ENCODE measurements at regions not wholly inside any gene's neighbourhood (a gene's known extent, or its start where the extent isn't known, plus 50 kb on each side); places are given as distances from the start of the nearest gene placed in this dataset.

DNA sequence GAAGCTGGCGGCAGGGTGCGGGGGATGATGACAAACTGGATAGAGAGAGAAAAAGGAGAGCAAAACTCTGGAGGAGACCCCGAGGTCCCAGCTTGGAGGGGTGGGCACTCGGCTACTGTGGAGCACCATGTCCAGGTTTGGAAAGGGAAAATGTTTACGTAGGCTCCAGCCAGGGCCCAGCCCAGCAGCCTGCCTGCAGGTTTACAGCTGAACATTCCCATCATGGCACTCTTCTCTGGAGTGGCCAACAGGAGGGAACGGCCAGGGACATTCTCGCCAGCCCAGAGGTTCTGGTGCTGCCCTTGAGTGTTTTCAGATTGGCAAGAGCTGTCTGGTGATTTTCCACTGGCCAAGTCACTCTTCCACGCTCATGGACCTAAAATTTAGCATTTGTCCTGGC is 262.9 kb upstream of the TCF4 start:
- H3K4me1 Mint-ChIP-seq: no peaks in the 10 kb centered on the region
- no peak overlapping the region for H3K4me3 Mint-ChIP-seq
- H3K9me3 Mint-ChIP-seq: peaks cover 0 to 3% (median 0%) of the 10 kb centered on the region in 3 donors
- H3K27me3 Mint-ChIP-seq: peaks cover 1% of the 10 kb centered on the region
- no peak overlapping the region for H3K27ac Mint-ChIP-seq
- H3K36me3 Mint-ChIP-seq: peaks cover 2% of the 10 kb centered on the region

DNA sequence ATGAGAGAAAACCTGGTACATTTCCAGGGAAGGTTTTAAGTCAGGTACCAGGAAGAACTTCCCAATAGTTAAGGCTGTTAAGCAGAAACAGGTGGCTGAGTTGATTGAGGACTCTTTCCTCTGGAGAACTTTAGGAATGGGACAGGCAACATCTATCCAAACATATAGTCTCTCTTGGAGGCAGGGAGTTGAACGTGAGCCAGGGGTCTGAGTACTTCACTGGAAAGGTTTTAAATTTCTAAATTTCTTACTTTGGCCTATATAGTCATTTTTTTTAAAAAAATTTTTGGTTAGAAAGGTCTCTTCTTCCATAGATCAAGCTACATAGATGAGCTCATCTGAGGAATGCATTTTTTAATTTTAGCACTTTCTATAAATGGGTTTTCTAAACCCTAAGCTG is 261.4 kb upstream of the TCF4 start:
- Mint-ChIP-seq H3K27me3 (peaks cover 1% of the 10 kb centered on the region), H3K4me3 (no peak overlapping the region), H3K27ac (no peak overlapping the region), H3K36me3 (peaks cover under 1% of the 10 kb centered on the region), H3K9me3 (no peaks in the 10 kb centered on the region), H3K4me1 (no peaks in the 10 kb centered on the region)

GRCh38 chr18:55847960-55848359 is 260.0 kb upstream of the TCF4 start:
- no peaks in the 10 kb centered on the region for H3K9me3 Mint-ChIP-seq
- H3K36me3 Mint-ChIP-seq: no peaks in the 10 kb centered on the region
- no peak overlapping the region for H3K27ac Mint-ChIP-seq
- no peak overlapping the region for H3K4me3 Mint-ChIP-seq
- peaks cover 1% of the 10 kb centered on the region for H3K27me3 Mint-ChIP-seq
- H3K4me1 Mint-ChIP-seq: no peaks in the 10 kb centered on the region

GRCh38 chr18:55845221-55845620 is 257.2 kb upstream of the TCF4 start:
- H3K27ac Mint-ChIP-seq: no peak overlapping the region
- H3K4me1 Mint-ChIP-seq: no peaks in the 10 kb centered on the region
- no peaks in the 10 kb centered on the region for H3K27me3 Mint-ChIP-seq
- H3K4me3 Mint-ChIP-seq: no peak overlapping the region
- H3K36me3 Mint-ChIP-seq: no peaks in the 10 kb centered on the region
- peaks cover under 1 to 4% (median 3%) of the 10 kb centered on the region in 3 donors for H3K9me3 Mint-ChIP-seq

DNA sequence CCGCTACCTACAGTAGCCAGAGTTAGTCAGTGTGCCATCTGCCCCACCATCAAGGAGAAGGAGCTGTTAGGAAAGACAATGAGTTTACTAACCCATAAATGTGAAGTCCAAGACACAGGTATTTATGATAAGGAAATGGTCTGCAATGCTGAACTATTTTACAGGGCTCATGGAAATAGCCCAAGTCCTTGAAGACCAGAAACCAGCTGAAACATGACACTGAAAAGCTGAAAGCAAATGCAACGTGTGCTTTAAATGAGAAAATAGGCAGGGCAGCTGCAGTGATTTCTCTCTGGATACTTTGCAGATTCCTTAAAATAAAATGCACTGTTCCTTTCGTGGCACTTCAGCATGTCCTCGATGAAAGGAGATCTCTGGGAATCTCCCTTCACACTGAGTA is 256.4 kb upstream of the TCF4 start:
- H3K9me3 Mint-ChIP-seq: peaks cover 4 to 7% (median 7%) of the 10 kb centered on the region in 3 donors
- no peaks in the 10 kb centered on the region for H3K4me1 Mint-ChIP-seq
- H3K27ac Mint-ChIP-seq: no peak overlapping the region
- no peaks in the 10 kb centered on the region for H3K36me3 Mint-ChIP-seq
- H3K4me3 Mint-ChIP-seq: no peak overlapping the region
- H3K27me3 Mint-ChIP-seq: no peaks in the 10 kb centered on the region

- H3K4me3 Mint-ChIP-seq: no peak overlapping the region
- H3K36me3 Mint-ChIP-seq: no peaks in the 10 kb centered on the region
- no peak overlapping the region for H3K27ac Mint-ChIP-seq
- H3K9me3 Mint-ChIP-seq: peaks cover 4 to 7% (median 7%) of the 10 kb centered on the region in 3 donors
- no peaks in the 10 kb centered on the region for H3K27me3 Mint-ChIP-seq
- H3K4me1 Mint-ChIP-seq: peaks cover 0 to 5% (median 0%) of the 10 kb centered on the region in 3 donors
These were observed 253.3 kb upstream of the TCF4 start for GRCh38 chr18:55841314-55841713.

DNA sequence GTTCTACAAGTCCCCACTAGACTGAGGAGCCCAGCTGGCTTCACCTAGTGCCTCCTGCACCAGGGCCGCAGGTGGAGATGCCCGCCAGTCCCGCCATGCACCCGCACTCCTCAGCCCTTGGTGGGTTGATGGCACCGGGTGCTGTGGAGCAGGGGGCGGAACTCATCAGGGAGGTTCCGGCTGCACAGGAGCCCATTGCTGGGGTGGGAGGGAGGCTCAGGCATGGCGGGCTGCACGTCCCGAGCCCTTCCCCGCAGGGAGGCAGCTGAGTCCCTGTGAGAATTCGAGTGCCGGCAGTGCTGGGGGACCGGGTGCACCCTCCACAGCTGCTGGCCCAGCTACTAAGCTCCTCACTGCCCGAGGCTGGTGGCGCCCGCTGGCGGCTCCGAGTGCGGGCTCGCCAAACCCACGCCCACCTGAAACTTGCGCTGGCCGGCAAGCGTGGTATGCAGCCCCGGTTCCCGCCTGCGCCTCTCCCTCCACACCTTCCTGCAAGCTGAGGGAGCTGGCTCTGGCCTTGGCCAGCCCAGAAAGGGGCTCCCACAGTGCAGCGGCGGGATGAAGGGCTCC is 252.7 kb upstream of the TCF4 start:
- peaks cover 4 to 7% (median 7%) of the 10 kb centered on the region in 3 donors for H3K9me3 Mint-ChIP-seq
- H3K27me3 Mint-ChIP-seq: no peaks in the 10 kb centered on the region
- no peak overlapping the region for H3K4me3 Mint-ChIP-seq

DNA sequence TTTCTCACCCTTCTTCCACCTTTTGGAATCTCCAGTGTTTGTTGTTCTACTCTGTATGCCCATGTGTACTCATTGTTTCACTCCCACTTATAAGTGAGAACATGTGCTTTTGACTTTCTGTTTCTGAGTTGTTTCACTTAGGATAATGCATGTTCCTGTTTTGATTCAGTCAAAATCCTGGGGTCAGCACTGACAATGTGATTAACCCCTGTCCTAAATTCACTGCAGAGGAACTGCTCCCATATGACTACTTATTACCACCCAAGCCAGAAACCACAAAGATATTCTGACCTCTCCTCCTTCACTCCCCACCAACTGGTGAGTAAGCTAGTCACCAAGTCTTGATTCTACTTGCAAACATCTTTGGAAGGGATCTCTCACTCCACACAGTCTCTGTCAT is 251.4 kb upstream of the TCF4 start:
- Mint-ChIP-seq H3K4me1 (peaks cover 0 to 5% (median 0%) of the 10 kb centered on the region in 3 donors), H3K4me3 (no peak overlapping the region), H3K27ac (no peak overlapping the region), H3K27me3 (no peaks in the 10 kb centered on the region), H3K36me3 (no peaks in the 10 kb centered on the region), H3K9me3 (peaks cover 4 to 10% (median 7%) of the 10 kb centered on the region in 3 donors)

More for the DNA sequence above, 252.7 kb upstream of the TCF4 start:
- Mint-ChIP-seq H3K27ac (no peak overlapping the region), H3K4me1 (peaks cover 0 to 5% (median 0%) of the 10 kb centered on the region in 3 donors), H3K36me3 (no peaks in the 10 kb centered on the region)

- Mint-ChIP-seq H3K4me3 (no peak overlapping the region), H3K4me1 (peaks cover 0 to 5% (median 0%) of the 10 kb centered on the region in 3 donors), H3K9me3 (peaks cover 4 to 10% (median 7%) of the 10 kb centered on the region in 3 donors), H3K36me3 (no peaks in the 10 kb centered on the region), H3K27me3 (no peaks in the 10 kb centered on the region), H3K27ac (no peak overlapping the region)
These were observed 250.8 kb upstream of the TCF4 start for GRCh38 chr18:55838841-55839240.

DNA sequence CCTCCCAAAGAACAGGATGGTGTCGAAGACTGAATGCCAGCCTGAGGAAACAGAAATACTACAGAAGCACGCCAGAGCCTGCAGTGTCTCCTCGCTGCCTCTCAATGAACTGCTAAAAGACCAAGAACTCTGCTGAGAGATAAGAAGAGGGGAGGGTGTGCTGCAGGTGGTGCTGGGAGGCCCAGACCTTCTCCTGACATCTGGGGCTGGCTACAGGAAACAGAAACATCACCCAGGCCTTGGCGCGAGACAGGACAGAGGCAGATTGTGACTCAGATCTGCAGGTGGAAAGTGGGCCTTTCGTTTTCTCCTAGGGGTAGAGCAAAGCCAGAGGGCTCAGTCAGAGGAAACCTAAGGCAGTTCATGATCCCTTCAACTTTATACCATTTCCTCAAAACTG is 250.3 kb upstream of the TCF4 start:
- H3K9me3 Mint-ChIP-seq: peaks cover 4 to 10% (median 7%) of the 10 kb centered on the region in 3 donors
- H3K36me3 Mint-ChIP-seq: no peaks in the 10 kb centered on the region
- peaks cover 0 to 5% (median 0%) of the 10 kb centered on the region in 3 donors for H3K4me1 Mint-ChIP-seq
- H3K4me3 Mint-ChIP-seq: no peak overlapping the region
- no peak overlapping the region for H3K27ac Mint-ChIP-seq
- no peaks in the 10 kb centered on the region for H3K27me3 Mint-ChIP-seq

GRCh38 chr18:55833543-55833942 is 245.6 kb upstream of the TCF4 start:
- H3K4me1 Mint-ChIP-seq: peaks cover 5 to 8% (median 8%) of the 10 kb centered on the region in 3 donors
- H3K27ac Mint-ChIP-seq: no peak overlapping the region
- no peak overlapping the region for H3K4me3 Mint-ChIP-seq
- H3K9me3 Mint-ChIP-seq: peaks cover 0 to 4% (median 0%) of the 10 kb centered on the region in 3 donors
- no peaks in the 10 kb centered on the region for H3K27me3 Mint-ChIP-seq
- no peaks in the 10 kb centered on the region for H3K36me3 Mint-ChIP-seq

GRCh38 chr18:55830544-55830943 is 242.6 kb upstream of the TCF4 start:
- no peak overlapping the region for H3K27ac Mint-ChIP-seq
- H3K36me3 Mint-ChIP-seq: no peaks in the 10 kb centered on the region
- H3K4me1 Mint-ChIP-seq: peaks cover 4 to 8% (median 5%) of the 10 kb centered on the region in 3 donors
- H3K9me3 Mint-ChIP-seq: peaks cover 0 to 4% (median under 1%) of the 10 kb centered on the region in 3 donors
- H3K27me3 Mint-ChIP-seq: no peaks in the 10 kb centered on the region
- H3K4me3 Mint-ChIP-seq: no peak overlapping the region

DNA sequence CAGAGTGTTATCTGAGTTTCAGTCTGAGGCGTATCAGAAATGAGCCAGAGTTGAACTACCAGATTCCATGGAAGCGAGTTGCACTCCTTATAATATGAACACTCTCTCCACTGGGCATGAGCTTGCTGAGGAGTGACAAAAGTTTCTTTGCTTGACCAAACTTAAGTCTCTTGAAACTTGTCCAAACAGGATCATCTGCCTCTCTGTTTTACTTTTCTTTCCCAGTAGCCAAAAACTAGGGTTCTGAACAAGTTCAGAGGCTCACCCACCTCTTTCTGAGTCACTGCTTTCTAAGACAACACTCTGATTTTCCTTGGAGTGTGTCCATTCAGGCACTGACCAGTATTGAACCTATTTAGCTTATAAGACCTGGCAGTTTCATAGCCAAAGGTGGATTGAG is 233.2 kb upstream of the TCF4 start:
- H3K27ac Mint-ChIP-seq: no peak overlapping the region
- H3K4me3 Mint-ChIP-seq: no peak overlapping the region
- no peaks in the 10 kb centered on the region for H3K36me3 Mint-ChIP-seq
- H3K27me3 Mint-ChIP-seq: no peaks in the 10 kb centered on the region
- H3K4me1 Mint-ChIP-seq: no peaks in the 10 kb centered on the region
- H3K9me3 Mint-ChIP-seq: peaks cover 0 to 6% (median 0%) of the 10 kb centered on the region in 3 donors

- H3K4me1 Mint-ChIP-seq: no peaks in the 10 kb centered on the region
- no peaks in the 10 kb centered on the region for H3K9me3 Mint-ChIP-seq
- H3K4me3 Mint-ChIP-seq: no peak overlapping the region
- H3K36me3 Mint-ChIP-seq: no peaks in the 10 kb centered on the region
- H3K27ac Mint-ChIP-seq: no peak overlapping the region
- no peaks in the 10 kb centered on the region for H3K27me3 Mint-ChIP-seq
These were observed 231.5 kb upstream of the TCF4 start for GRCh38 chr18:55819448-55819847.

GRCh38 chr18:55818284-55818683 is 230.3 kb upstream of the TCF4 start:
- Mint-ChIP-seq H3K27ac (no peak overlapping the region), H3K4me1 (no peaks in the 10 kb centered on the region), H3K9me3 (no peaks in the 10 kb centered on the region), H3K4me3 (no peak overlapping the region), H3K36me3 (no peaks in the 10 kb centered on the region), H3K27me3 (no peaks in the 10 kb centered on the region)

DNA sequence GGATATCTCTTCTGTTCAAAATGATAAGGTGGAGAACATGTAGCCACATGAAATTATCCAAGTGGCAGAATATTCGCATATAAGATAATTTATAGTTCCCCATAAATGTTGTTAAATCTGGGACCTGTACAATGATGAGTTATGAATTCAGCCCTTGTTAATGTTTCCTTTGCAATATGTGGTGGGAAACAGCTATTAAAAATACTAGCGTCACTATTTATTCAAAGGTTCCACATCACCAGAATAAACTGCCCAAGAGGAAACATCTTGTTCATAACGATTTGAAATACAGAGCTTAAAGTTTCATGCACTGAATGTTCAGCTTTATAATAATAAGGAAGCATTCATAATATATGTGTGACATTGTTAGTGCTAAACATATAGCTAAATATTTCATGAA is 223.9 kb upstream of the TCF4 start:
- Mint-ChIP-seq H3K9me3 (no peaks in the 10 kb centered on the region), H3K27me3 (no peaks in the 10 kb centered on the region), H3K27ac (no peak overlapping the region), H3K4me1 (peaks cover 0 to 1% (median 0%) of the 10 kb centered on the region in 3 donors), H3K4me3 (no peak overlapping the region), H3K36me3 (no peaks in the 10 kb centered on the region)

Data from IgD-negative memory B cell (primary cell).